Activated CD8-positive, alpha-beta memory T cell treated with anti-CD3 and anti-CD28 coated beads for 48 hours (primary cell): ENCODE measurements at regions not wholly inside any gene's neighbourhood (a gene's known extent, or its start where the extent isn't known, plus 50 kb on each side); places are given as distances from the start of the nearest gene placed in this dataset.

ENCODE experiments used
- DNase-seq, 3 experiments: peaks; one replicate each; pipeline ENCODE4 v3.0.0-alpha.2; 2020; ENCODE audit warnings: low read depth in 2 of 3, low spot score in 2 of 3

- no peak for DNase-seq
Measured at GRCh38 chr16:13291591-13292333, 390.4 kb downstream of the SHISA9 start.

- DNase-seq: no peak
Measured at GRCh38 chr16:13296206-13296605, 394.8 kb downstream of the SHISA9 start.

GRCh38 chr16:13298666-13299065 is 397.3 kb downstream of the SHISA9 start:
- no peak for DNase-seq

- DNase-seq: no peak
Measured at GRCh38 chr16:13300066-13300840, 398.9 kb downstream of the SHISA9 start.

DNA sequence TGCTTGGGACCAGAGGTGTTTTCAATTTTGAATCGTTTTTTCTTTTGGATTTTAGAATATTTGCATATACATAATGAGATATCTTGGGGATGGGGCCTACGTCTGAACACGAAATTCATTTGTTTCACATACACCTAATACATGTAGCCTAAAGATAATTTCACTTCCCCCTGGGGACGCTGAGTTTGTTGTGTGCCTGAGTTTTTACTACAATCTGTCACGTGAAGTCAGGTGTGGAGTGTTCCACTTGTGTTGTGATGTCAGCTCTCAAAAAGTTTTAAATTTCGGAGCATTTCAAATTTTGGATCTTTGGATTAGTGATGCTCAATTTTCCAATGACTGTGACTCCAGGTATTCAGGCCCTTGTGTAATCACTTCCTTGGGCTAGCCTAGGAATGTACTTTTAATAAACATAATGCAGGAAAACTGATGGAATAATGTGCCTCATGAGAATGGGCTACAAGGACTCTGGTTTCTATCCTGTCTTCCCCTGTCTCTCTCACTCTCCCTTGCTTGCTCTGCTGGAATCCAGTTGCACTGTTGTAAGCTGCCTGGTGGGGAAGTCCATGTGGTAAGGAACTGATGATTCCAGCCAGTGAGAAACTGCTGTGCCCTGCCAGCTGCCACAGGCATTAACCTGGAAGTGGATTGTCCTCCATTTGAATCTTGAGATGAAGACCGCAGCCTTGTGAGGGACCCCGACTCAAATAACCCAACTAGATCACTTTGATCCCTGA is 403.8 kb downstream of the SHISA9 start:
- no peak for DNase-seq

DNA sequence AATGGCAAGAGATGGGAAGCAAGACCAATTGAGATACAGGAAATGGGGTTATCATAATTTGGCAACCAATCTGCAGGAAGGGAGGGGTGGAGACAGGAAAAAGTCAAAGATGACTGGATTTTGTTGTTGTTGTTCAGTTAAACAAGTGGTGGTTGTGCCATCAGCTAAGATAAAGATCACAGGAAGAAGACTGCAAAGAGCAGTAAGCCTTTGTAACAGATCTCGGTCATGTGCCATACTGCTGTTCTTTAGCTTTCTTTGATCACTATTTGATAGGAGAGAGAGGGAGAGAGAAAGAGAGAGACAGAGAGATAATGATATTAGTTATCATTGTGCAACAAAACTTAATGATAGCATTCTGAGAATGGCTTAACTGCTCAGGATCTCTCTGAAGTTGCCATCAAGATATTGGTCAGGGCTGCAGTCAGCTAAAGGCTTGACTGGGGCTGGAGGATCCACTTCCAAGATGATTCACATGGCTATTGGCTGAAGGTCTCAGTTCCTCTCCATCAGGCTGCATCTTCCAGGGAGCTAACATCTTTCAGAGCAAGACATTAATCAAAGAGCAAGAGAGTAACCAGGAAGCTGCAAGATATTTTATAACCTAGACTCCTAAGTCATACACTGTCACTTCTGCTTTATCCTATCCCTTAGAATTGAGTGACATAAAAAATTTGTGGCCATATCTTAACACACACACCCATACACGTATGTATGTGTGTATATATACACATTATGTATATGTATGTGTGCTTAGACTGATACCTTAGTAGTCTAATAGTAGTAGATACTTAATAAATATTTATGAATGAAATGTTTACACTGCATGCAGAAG is 405.0 kb downstream of the SHISA9 start:
- DNase-seq: no peak

GRCh38 chr16:13307255-13307654 is 405.9 kb downstream of the SHISA9 start:
- no peak for DNase-seq

DNA sequence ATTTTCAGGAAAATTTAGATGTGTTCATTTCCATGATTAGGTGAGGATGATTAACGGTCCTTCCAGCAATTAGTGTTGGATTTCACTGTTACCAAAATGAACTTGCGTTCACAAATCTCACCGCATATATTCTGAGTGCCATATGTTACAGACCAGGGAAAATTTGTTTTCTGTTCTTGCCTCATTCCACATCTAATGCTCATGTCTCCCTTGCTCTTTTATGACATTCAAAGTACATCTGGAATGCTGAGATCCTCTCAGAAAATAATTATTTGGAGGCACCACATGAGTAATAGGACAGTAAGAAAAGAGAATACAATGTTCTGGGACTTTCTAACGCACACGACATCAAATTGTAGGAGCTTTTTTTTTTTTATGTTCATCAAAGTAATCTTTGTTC is 406.5 kb downstream of the SHISA9 start:
- no peak for DNase-seq

DNA sequence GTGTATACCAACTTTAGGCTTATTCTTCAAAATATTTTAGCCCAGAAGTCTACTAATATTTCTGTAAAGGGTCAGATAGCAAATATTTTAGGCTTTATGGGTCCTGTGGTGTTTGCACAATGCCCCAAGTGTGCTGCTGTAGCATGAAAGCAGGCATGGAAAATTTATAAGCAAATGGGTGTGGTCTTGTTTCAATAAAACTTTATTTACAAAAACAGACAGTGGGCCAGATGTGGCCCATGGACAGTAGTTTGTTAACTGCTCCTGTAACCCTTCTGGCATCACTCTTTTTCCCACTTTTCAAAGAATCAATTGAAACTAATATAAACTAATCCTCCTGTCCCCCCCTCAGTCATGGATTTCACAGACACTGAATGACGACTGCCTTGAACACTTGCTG is 410.7 kb downstream of the SHISA9 start:
- no peak for DNase-seq

DNA sequence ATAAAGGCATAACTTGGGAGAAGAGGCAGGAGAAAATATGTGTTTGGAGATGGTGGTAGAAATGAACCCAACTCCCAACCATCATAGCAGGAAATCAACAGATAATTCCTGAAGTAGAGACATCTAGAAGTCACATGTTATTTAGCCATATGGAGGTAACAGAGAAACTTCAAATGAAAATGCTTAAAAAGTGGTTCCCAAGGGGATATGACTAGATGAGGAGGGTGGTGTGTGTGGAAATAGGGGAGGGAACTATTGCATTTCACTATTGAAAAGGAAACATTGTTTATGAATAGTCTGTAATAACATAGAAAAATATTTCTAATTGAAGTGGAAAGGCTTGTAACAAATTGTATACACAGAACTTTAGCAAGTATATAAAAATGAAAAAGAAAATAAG is 412.0 kb downstream of the SHISA9 start:
- no peak for DNase-seq

DNA sequence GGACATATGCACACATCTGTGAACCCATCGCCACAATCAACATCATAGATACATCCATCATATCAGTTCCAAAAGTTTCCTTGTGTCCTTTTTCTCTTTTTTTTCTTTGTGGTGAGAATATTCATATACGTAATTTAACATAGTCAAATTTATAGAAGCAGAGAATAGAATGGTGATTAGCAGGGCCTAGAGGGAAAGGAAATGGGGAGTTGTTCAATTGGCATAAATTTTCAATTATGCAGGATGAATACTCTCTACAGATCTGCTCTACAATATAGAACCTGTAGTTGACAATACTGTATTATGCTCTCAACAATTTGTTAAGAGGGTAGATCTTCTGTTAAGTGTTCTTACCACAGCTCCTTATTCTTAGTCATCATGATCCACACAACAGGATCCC is 413.2 kb downstream of the SHISA9 start:
- DNase-seq: no peak

- no peak for DNase-seq
Measured at GRCh38 chr16:13315642-13316427, 414.4 kb downstream of the SHISA9 start.

DNA sequence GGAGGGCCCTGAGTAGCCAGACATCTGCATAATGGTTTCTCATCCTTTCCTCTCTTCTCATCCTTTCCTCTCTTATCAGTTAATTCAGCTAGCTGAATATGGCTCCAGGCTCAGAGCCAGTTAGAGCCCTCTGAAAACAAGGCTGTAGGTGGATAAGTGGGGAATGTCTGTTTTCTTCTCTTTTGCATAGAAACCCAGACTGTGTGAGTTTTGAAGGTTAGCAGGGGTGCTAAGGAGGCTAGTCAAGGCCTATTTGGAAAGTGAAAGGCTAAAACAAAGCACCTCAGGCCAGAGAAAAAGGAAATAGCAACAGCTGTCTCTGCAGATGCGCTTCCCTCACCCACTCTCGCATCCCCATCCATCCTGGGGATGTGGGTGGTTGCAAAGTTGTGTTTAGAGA is 420.9 kb downstream of the SHISA9 start:
- DNase-seq: no peak

GRCh38 chr16:13324851-13325250 is 423.5 kb downstream of the SHISA9 start:
- no peak for DNase-seq

GRCh38 chr16:13325396-13325795 is 424.0 kb downstream of the SHISA9 start:
- DNase-seq: no peak

DNA sequence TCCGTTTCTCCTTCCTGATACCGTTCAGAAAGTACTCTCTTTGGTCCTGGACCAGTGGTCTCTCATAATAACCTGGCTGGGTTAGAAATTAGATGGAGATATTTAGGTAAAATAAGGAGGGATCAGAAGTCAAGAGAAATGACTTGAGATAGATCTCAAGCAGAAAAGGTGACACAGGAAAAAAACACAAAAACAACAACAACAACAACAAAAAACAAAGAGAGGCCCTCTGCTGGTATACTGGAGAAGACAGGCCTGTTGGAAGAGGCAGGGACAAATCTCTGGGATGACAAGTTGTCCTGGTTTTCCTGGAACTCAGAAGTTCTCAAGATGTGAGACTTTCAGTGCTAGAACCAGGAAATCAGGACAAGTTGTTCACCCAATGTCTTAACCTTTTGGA is 430.5 kb downstream of the SHISA9 start:
- no peak for DNase-seq

- DNase-seq: no peak
Measured at GRCh38 chr16:13332713-13333255, 431.4 kb downstream of the SHISA9 start.

- no peak for DNase-seq
Measured at GRCh38 chr16:13333336-13333735, 431.9 kb downstream of the SHISA9 start.

DNA sequence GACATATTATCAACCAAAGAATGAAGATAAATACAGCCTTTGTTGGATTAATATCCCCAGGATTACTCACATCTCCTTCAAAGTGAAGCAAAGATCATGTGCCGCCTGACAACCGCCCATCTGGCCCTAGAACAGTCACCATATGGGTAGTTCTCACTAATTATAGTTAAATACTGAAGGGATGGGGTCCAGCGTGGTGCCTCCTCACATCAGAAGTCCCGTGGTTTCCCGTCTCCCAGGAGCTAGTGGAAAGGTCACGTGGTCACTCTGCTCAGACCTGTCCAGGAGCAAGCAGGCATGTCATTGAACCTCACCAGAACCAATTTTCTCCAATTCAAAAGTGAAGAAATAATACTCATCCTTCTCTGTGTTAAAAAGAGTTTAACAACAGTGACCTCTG is 434.5 kb downstream of the SHISA9 start:
- no peak for DNase-seq

DNA sequence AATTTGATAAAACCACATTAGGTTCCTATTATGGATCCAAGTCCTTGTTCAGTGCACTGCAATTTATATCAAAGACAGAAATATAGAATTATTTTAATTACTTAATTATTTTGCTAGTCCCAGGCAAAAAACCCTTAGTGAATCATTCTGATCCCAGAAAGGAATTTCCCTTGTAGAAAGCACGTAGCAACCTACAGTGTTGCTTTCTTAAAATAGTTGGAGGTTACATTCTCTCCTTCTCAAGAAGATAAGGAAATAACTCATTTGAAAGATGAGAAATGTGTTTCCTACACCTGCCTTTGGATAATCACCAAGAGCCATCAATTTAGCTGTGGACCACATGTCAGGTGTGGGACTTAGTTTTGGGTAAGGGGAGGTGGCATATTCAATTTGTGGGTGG is 434.9 kb downstream of the SHISA9 start:
- DNase-seq: no peak
